Activated gamma-delta T cell treated with anti-CD3 and anti-CD28 coated beads, Interleukin-2, amount 50 U/mL, for 16 hours (primary cell): ENCODE measurements at regions not wholly inside any gene's neighbourhood (a gene's known extent, or its start where the extent isn't known, plus 50 kb on each side); places are given as distances from the start of the nearest gene placed in this dataset.

Experiments used
- DNase-seq: peaks from one replicate; pipeline ENCODE4 v3.0.0-alpha.2; 2020; ENCODE audit warnings: low read depth

DNA sequence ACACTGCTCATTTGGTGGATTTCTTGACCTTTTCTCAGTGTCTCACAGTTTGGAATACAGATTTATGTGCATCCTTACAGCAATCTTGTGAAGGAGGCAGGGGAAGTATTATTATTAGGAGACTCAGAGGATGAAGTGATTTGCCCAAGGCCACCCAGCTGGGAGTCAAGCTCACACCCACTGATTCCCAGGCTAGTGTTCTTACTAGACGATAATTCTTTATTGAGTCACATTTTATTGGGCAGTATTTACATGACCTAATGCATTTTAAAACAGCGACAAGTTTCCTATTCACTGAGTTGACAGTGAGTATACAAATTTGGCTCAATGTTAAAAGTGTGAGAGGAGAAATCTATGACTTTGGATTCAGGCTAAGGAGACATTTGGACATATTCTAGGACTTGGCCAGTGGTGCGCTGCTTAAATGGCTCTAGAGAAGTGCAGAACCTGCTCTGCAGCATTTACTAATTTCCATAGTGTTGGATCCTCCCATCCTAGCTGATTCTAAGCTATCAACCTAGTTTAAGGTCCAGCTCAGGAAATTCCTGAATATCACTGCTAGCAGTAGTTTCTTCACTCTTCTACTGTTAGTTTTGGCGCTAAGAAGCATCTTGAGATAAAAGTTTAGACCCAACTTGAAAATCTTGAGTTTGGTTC is 199.3 kb downstream of the MTX2 start:
- DNase-seq, result no peak

DNA sequence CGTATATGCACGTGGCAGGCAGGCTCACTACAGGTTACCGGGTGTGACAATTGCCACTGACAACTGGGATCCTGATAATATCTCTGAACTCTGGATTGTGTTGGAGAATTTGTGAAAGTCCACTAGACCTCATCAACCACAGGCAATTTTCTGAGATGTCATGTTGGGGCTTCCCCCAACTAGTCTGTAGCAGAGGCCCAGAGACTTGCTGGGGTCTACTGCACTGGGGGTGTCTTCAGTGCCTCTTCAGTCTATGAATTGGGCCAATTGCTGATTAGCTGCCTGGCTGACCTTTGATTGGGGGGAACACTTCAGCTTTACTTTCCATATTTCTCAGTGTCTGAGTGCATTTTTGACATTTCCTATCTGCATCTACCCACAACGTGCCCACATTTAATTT is 201.5 kb downstream of the MTX2 start:
- no peak for DNase-seq

DNA sequence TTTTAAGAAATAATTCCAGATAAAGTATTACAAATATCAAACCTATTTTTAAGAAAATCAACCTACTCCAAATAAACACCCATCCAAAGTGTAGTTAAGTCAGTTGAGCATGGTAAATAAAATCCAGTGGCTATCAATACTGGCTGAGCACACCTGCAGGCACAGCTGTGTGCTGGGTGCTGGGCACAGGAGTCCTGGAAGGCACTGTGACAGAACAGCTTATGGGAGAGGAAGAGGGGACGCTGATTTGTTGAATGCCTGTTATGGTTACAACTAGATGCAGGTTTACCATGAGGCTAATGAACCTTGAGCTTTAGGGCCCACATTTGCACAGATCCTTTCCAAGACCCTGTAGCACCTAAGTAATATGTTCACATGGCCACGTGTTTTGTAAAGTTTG is 202.7 kb downstream of the MTX2 start:
- DNase-seq, result no peak

DNA sequence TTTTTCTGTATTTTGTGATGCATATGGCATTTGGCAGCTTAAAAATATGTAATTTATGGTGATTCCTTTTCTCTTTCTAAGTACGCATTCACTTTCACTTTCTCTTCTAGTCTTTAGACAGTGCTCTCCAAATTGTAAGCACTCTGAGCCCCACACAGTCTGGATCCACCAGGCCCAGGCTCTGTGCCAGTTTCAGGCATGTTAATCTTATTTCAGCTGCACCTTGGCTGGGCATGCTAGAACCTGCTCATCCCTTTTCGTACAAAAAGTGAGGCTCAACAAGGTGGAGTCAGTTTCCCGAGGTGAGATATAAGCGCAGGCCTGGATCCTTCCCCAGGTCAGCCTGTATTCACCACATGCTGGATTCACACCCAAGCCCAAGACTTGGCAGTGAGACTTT is 203.9 kb downstream of the MTX2 start:
- no peak for DNase-seq

DNA sequence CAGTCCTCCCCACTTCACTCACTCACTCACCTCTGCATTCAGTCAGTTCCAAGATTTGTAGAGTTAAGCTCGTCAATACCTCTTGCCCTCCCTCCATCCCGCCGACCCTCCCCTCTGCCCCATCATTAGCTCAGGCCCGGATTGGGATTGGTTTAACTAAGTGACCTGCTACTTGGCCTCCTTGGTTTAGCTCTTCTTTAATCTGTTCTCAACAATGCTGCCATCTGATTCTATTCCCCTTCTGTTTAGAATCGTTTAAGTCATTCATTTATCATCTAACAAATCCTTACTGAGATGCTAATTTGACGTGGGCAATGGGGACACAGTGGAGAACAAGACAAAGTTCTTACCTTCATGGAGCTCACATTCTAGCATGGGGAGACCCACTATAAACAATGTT is 204.6 kb downstream of the MTX2 start:
- no peak for DNase-seq

DNA sequence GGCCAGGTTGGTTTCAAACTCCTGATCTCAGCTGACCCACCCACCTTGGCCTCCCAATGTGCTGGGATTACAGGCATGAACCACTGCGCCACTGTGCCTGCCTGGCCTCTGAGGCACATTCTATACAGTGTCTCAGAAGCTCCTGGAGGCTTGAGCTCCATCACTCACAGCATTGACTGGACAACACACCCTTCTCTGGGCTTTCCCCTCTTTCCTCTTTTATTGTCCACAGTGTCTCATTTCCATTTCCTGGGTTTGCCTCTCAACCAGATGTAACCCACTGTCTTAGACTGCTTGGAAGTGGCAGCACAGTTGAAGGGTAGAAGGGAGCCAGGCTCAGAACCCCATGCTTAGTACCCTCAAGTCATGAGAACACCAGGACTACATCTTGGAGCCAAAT is 208.1 kb downstream of the MTX2 start:
- DNase-seq, result no peak

DNA sequence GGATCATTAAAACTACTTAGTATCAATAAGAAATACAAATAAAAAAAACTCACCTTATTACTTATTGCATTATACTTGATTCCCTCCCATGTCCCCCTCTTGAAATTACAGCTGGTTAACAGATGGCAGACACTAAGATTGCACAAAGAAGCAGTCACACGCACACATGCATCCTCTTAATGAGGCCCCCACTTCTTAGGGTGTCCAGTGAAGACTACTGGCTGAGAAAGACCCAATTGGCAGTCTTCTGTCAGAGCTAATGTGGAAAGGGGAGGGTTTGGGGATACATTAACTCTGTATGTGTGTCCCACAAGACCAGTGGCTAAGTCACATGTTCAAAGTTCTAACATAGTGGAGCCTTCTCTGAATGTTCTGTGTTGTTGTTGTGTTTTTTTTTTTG is 210.7 kb downstream of the MTX2 start:
- DNase-seq, result no peak

DNA sequence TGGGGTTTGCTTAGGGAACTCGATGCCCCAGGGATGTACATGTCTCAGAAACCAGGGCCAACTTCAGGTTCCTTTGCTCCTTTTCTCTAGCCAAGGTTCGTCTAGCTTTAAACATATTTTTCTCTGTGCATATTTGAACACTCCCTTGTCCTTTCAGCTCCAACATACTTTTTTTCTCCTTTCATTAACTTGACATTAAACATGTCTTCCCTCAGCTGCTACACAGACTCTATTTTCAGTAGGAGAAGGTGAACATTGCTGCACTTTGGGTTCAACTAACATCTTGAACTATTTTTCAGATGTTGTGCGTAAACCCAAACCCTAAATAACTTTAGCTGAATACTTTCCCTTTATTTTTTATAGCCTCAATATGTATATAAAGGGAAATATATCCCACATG is 212.9 kb downstream of the MTX2 start:
- DNase-seq, result no peak

DNA sequence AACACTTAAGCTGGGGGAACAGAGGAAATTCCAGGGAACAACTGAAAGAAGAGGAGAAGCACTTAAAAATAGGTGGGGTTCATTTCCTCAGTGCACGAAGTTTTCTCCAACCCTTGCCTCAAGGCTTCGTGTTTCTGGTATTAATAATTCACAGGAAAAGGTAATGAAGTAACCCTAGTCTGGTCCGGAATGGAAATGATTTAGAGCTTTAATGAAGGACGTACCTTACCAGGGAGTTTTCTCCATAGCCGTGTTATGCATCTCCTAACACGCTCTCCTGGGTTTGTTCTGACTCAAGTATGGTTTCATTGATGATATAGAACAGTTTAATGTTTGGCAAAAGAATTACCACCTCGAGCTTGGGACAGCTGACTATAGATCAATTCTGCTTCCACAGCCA is 214.2 kb downstream of the MTX2 start:
- DNase-seq, result no peak

DNA sequence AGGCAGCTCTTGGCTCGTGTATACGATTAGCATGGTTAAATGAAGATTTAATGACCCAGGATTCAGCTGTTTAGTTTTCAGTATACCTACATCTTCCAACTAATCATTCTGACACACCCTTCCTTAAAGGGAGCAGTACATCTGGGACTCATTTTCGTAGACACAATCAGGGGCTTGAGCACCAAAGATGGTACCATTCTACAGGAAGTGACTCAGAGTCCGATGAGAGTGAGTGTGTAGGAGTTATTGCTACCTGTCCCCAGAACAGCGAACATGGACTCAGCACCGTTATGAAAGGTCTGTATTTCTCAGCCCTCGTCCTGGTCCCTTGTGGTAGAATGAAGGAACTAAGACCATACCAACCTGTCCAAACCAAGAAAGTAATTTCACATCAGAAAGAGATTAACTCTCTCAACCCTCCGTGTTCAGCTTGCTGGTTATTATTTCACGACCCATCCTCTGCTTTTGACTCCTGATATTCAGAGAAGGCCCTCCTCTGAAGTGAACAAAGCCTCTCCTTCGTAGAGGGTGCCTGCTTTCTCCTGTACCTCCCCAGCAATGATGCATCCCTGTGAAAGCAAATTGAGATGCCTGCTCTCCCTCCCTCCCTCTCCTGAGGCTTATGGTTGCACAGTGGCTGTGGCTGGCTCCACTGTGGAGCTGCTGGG is 214.8 kb downstream of the MTX2 start:
- DNase-seq, result no peak

DNA sequence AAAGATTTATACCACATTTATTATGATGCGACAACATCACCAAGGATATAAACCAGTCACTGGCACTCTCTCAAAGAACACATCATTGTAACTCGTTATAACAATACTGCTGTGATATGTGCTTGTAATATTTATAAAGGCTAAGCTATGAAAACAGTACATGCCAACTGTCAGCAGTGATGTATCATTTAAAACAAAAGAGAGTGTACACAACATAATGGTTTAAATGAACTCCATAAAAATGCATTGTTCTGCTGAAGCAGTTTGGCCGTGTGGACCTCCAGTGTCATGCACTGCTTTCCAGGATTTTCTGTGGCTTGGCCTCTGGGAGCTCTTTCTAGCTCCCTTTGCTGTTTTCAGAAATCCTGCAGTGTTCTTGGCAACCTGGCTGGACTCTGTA is 215.6 kb downstream of the MTX2 start:
- DNase-seq, result no peak

DNA sequence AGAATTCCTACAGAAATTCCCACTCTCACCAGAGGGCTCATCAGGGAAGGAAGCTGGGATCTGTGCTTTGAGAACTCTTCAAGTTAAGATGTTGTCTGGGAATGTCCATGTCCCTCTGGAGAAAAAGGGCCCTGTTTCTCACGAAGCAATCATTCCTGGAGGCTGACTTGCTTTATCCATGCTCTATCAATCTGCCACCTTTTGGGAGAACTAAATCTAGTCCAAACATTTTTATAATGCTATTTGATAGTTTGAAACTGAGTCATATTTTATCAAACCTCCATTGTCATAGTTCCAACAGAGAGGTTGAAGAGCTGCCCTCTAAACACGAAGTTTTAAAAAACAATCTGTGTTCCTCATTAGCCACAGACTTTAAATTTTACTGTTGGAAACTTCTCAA is 219.2 kb downstream of the MTX2 start:
- no peak for DNase-seq

DNA sequence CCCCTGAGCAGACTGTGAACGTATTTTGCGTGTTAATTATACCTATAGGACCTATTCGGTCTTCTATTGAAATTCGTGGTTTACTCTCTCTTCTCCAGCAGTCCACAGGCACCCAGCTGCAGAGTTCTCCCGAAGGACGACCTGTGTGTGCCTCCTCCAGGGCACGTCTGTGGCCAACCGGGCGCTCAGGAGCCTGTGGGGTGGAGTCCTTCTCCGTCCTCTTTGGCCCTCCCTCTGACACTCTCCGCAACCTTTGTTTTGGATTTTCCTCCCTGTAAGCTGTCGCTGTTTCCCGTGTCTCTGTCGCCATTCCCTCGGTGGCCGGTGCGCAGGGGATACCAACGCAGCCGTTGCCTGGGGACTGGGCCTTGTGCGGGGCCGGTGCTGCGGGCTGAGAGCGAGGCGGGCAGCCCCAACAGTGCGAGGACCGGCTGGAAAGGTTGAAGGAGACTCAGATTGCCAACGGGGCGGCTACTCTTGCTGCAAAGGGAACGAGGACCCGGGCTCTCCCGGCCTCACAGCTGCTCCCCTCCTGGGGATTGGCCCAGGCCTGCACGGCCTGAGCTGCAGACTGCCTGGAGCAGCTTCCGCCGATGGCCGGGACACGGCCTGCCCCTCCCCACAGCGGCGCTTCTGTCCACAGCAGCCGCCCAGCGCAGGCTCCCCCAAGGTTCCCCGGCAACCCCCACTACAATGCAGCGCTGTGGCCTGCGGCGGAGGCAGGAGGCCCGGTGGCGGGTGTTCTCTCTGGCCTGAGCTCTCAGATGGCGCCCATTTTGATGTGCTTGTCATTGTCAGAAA is 221.0 kb downstream of the MTX2 start:
- no peak for DNase-seq

DNA sequence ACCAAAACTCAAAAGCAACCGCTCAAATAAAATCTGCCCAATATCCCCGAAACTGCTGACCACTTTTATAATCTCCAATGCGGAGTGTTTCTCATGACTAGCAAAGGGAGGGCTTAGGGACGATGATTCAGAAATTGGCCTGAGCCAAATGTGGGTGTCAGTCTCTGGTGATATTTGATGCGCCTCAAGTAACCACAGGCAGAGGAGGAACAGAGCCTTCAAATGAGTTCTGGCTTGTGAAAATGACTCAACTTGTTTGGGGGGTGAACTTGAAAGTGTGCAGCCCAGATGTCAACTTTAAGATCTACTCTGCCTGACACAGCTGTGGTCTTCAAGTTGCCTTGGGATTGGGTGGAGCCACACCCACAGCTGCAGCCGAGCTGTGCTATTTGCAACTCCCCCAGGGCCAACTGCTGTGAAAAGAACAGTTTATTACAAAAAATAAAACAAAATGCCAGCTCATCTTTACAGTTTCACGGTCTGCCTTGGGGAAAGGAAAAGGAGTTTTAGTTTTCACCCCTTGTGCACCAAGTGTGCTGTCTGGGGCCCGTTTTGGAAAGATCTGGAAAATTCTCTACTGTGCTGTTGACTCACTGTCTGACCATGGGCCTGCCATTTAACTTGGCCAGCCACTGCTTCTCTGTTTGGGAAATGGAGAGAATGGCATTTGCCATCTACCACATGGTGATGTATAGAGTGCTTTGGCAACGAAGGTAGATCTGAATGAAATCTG is 222.1 kb downstream of the MTX2 start:
- peak; percentile 9 for DNase-seq

DNA sequence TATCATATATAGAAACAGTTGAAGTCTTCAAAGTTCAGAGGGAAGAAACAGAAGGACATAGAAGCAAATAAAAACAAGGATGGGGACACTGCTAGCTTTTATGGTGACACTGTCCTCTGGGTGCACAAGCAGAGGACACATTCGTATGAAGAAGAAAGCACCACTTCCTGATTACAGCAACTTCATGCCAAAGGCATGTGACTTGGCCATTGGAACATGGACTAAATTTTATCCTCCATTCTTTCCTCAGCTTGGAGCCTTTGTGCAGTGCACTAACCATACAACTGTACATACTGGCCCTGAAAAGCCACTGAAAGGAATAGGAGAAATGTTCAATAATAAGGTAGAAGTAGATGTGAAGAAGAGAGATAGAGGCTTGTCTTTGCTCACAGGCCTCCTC is 223.3 kb downstream of the MTX2 start:
- no peak for DNase-seq

DNA sequence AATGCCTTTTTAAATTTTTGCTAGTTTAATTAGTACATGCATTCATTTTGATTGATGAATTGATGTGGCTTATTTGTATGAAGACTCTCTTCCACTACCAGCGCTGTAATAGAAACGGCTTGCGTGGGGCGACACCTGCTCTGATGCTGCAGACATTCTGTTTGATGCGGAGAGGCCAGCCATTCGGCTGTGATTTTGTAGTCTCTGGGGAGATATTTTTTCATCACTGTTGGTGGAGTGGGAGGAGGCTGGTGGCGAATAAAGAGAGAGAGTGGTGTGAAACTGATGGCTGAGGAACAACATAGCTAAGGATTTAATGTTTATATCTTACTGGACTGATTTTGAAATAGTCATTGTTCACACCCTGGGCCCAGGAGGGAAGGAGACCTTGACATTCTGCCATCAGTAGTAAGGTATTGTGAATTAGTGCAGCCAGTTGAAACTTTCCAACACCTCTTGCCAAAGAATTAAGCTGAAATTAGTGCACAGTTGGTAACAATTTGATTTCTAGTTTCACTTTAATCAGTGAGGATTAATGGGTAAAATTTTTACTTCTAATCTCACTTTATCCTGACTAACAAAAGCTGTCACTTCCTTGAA is 224.1 kb downstream of the MTX2 start:
- no peak for DNase-seq

DNA sequence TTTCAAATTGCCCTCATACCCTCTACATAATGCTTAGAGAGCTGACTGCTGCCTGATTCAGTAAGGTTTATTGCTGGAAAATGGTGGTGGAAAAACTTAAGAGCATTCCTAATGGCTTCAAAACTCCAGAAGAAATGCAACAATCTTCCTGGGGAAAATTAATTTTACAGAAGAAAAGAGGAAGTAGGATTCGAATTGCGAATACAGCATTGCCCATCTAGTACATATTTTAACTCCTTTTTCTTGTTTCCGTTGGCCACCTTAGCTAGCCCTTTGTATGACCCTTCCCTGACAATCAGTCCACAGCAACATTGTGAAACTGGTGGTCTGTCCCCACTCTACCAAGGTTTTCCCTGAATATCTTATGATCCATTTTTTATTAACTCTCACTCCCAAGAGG is 224.7 kb downstream of the MTX2 start:
- no peak for DNase-seq

DNA sequence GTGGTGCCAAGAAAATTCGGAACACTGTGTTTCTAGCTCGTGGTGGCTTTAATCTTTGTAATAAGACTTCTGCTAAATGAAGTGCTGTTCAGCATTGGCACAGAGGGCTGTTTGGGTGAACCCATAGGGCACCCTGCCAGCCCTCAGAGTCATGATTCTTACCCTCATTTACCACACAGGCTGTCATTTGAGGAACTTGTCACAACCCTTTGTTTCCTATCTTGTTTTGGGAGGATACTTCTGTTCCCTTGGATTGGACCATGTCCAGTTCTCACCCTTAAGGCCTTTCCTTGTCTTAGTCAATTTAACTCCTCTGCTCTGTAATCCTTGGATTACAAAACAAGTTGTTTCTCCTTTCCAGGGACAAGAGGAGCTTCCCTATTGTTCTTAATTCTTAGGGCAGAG is 225.7 kb downstream of the MTX2 start:
- DNase-seq, result no peak

DNA sequence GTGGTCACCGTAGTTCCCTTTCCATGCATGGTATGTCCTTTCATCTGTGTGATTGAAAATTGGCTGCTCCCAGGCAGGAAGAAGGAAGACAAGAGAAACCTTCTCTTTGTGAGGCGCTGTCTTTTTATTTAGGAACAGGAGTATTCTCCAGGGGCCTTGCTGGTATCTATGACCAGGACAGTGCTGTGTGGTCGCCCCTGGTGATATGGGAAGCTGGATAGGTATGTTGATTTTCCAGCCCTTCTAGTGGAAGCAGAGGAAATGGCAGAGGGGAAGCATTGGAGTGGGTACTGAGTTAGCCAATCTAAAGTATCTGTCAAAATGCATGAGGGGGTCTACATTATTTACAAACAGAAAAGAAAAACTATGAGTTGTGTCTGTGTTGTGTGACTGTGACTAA is 226.6 kb downstream of the MTX2 start:
- no peak for DNase-seq

DNA sequence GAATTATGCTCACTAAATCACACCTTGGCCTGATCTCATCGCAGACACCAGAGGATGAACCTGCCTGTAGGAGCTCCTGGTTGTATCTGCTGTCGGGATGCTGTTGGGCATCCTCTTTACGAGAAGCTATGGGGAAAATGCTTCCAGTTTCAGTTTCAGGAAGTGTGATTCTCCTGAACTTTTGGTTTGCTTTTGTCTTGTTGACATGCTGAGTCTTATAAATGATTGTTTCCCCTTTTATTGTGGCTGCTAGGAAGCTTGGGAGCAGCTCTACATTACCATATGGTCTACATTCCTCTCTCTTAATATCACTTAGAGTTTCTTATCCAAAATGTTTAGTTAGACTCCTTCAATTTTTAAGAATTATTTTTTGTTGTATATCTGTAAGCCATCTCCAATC is 227.5 kb downstream of the MTX2 start:
- DNase-seq, result no peak

DNA sequence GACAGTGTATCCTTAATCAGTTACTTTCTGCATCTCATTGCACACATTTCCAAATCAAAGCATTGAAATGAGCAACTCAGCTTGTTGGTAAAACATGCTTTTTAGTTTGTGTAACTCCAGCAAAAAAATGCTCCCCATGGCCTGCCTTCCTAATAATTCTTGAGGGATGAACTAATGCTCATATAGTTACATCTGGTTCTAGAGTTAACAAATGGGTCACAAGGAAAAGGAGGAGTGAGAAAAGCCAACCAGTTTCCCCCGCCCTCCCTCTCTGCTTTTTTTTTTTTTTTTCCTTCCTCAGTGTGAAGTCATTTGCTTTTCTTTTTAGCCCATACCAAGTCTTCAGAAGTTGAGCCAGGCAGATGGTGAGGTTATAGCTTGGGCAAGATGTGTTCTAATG is 231.7 kb downstream of the MTX2 start:
- DNase-seq, result no peak

DNA sequence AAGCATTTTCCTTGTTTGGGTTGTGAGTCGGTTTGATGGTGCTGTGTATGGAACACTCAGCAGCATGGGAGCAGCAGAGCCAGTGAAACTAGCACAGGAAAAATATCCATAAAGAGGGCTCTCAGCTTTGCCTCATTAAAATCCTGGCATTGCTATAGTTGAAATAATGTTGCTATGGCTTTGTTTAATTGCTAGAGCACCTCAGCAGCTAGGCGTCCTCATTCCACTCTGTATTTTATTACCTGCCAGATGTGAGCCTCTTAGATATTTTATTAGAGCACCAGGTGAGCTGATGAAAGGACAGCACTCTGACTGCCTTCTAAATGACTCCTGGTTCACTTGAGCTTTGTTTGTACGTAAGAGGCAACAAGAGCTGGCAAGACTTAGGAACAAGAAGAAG is 232.4 kb downstream of the MTX2 start:
- DNase-seq, result no peak
